Panc1 (cell line): ENCODE measurements at regions not wholly inside any gene's neighbourhood (a gene's known extent, or its start where the extent isn't known, plus 50 kb on each side); places are given as distances from the start of the nearest gene placed in this dataset.

Experiments
- ATAC-seq: fragments of 200-7000 bp; cut with Tn5 transposase; 2 replicates; pipeline ENCODE4 v1.9.1; 2020; ENCODE audit warnings: mild to moderate bottlenecking, moderate library complexity
- BruUV-seq: library from RNA; stranded (reverse); fragments of 400-500 nt; replicated peaks from 2 replicates; lab custom pipeline; 2021; lab: Mats Ljungman, UMichigan
- CTCF ChIA-PET: fragments of 300-600 bp; sonication (Branson Sonifier 250); formaldehyde crosslinking; loops from one replicate; lab custom pipeline; 2022; ENCODE audit warnings: antibody characterized with exemption; lab: Charles Lee
- POLR2A ChIA-PET: fragments of 300-600 bp; sonication (Branson Sonifier 250); formaldehyde crosslinking; loops from one replicate; lab custom pipeline; 2022; ENCODE audit warnings: antibody characterized with exemption; lab: Charles Lee
- DNase-seq: peaks from one replicate; pipeline ENCODE4 v3.0.0-alpha.2; 2010; ENCODE audit warnings: low read depth, low spot score
- H3K27ac ChIP-seq: 2 replicates; pipeline ENCODE4 v1.5.1; 2011; ENCODE audit warnings: mild to moderate bottlenecking, low read length, inconsistent platforms
- H3K27me3 ChIP-seq: fragments of 200-500 bp; sonication (Bioruptor generic); 2 replicates; pipeline ENCODE4 v1.6.0; 2014; ENCODE audit warnings: low read length, inconsistent platforms; ENCODE audit not compliant: control insufficient read depth, insufficient read depth
- H3K36me3 ChIP-seq: fragments of 200-500 bp; sonication (Bioruptor generic); 2 replicates; pipeline ENCODE4 v1.5.1; 2014; ENCODE audit warnings: inconsistent platforms, mild to moderate bottlenecking, low read length, moderate library complexity; ENCODE audit not compliant: control insufficient read depth, insufficient read depth
- H3K4me1 ChIP-seq: 2 replicates; pipeline ENCODE4 v1.5.1; 2011; ENCODE audit warnings: inconsistent platforms, mild to moderate bottlenecking, low read length, moderate library complexity; ENCODE audit not compliant: control insufficient read depth, insufficient read depth
- H3K4me3 ChIP-seq, 2 experiments: 2 replicates each; pipeline ENCODE4 v1.5.1; 2011 to 2012; ENCODE audit warnings: low read depth in 2 of 2, low read length in 2 of 2, mild to moderate bottlenecking in 2 of 2, inconsistent platforms in 1 of 2, moderate library complexity in 1 of 2
- H3K9me3 ChIP-seq: fragments of 200-500 bp; sonication (Bioruptor generic); 2 replicates; pipeline ENCODE4 v1.5.1; 2014; ENCODE audit warnings: low read depth, mild to moderate bottlenecking, inconsistent platforms, low read length, moderate library complexity; ENCODE audit not compliant: control insufficient read depth, insufficient read depth
- CTCF ChIP-seq: fragments of 450-650 bp; IDR thresholded peaks from 2 replicates; pipeline ENCODE4 v1.5.1; 2017; ENCODE audit warnings: mild to moderate bottlenecking
- POLR2AphosphoS5 ChIP-seq: IDR thresholded peaks from 2 replicates; pipeline ENCODE4 v1.6.1; 2012; ENCODE audit warnings: mild to moderate bottlenecking, low read depth, low read length, moderate library complexity
- REST ChIP-seq, 2 experiments: IDR thresholded peaks; 2 replicates each; pipeline ENCODE4 v1.6.1; 2011 to 2012; ENCODE audit warnings: low read depth in 2 of 2, control low read depth in 1 of 2, low read length in 1 of 2, mild to moderate bottlenecking in 1 of 2, moderate library complexity in 1 of 2; ENCODE audit not compliant: insufficient read depth in 1 of 2
- SIN3A ChIP-seq: IDR thresholded peaks from 2 replicates; pipeline ENCODE4 v1.6.1; 2012; ENCODE audit warnings: low read depth, mild to moderate bottlenecking, low read length, moderate library complexity, borderline replicate concordance; ENCODE audit not compliant: insufficient read depth
- TCF7L2 ChIP-seq: IDR thresholded peaks from 2 replicates; pipeline ENCODE4 v1.6.1; 2011; ENCODE audit warnings: mild to moderate bottlenecking, low read depth, low read length, inconsistent platforms
- in situ Hi-C: cut with HindIII; loops from 2 replicates; pipeline ENCODE4 v1.10.0; 2016; ENCODE audit warnings: low sequenced_read_pairs, low pct_unique_long_range_greater_than_20kb
- intact Hi-C: fragments of 100-400 bp; cut with micrococcal nuclease; formaldehyde crosslinking; loops from one replicate; pipeline ENCODE4 v1.10.0; 2022; ENCODE audit not compliant: unreplicated experiment

- ChIA-PET CTCF (no interaction called here), POLR2A (no interaction called here)
- H3K27ac ChIP-seq = no peak overlapping the region
- no peaks in the 10 kb centered on the region for H3K9me3 ChIP-seq
- DNase-seq (no peak), ATAC-seq (no peak)
- intact Hi-C loops = no loop called here
- no peaks in the 10 kb centered on the region for H3K4me1 ChIP-seq
- BruUV-seq = no TSS peak
- no peaks in the 10 kb centered on the region for H3K36me3 ChIP-seq
- H3K4me3 ChIP-seq = no peak overlapping the region
- TF ChIP-seq REST (IDR thresholded peaks at IDR 0.05; ENCODE audit: insufficient read depth in 1 of 2, low read depth in 2 of 2, low read length in 1 of 2) = no peak
- no peak for TF ChIP-seq CTCF
- no peak for TF ChIP-seq TCF7L2
- no peak for TF ChIP-seq SIN3A
- no peak for TF ChIP-seq POLR2AphosphoS5
- H3K27me3 ChIP-seq = peaks cover 3% of the 10 kb centered on the region; the same call in 1 of the 2 replicates
- in situ Hi-C loops = no loop called here
These were observed 104.4 kb upstream of the ESR1 start for GRCh38 chr6:151702851-151703658.

GRCh38 chr6:151704383-151704782 is 103.1 kb upstream of the ESR1 start:
- POLR2A ChIA-PET = no interaction called here
- CTCF ChIA-PET = no interaction called here

More at GRCh38 chr6:151704383-151704782, 103.1 kb upstream of the ESR1 start:
- no peaks in the 10 kb centered on the region for H3K4me1 ChIP-seq
- intact Hi-C loops = no loop called here
- in situ Hi-C loops = no loop called here
- ATAC-seq (no peak), DNase-seq (no peak)
- BruUV-seq = no TSS peak
- no peaks in the 10 kb centered on the region for H3K9me3 ChIP-seq
- no peak overlapping the region for H3K4me3 ChIP-seq
- H3K36me3 ChIP-seq = no peaks in the 10 kb centered on the region
- peaks cover 3% of the 10 kb centered on the region; the same call in 1 of the 2 replicates for H3K27me3 ChIP-seq
- TF ChIP-seq TCF7L2 (no peak), POLR2AphosphoS5 (no peak), REST (IDR thresholded peaks at IDR 0.05; ENCODE audit: insufficient read depth in 1 of 2, low read depth in 2 of 2, low read length in 1 of 2) (no peak), CTCF (no peak), SIN3A (no peak)
- H3K27ac ChIP-seq = no peak overlapping the region
